ENCODE measurements at regions not wholly inside any gene's neighbourhood (a gene's known extent, or its start where the extent isn't known, plus 50 kb on each side); places are given as distances from the start of the nearest gene placed in this dataset.
"Not testable (repeated sequence)": the region's sequence is repeated elsewhere in the genome, so short reads cannot be mapped to it uniquely, and the experiment has no call there.

GRCh38 chr6:78797270-78797669 is 70.1 kb upstream of the IRAK1BP1 start:
- Histone ChIP-seq H3K27ac (ENCODE audit: low read depth, low read length) (no peak overlapping the region), H2AFZ (ENCODE audit: low read depth, low read length, poor library complexity, severe bottlenecking) (no peak overlapping the region), H3K36me3 (ENCODE audit: control insufficient read depth in 1 of 2, insufficient read depth in 2 of 2, low read length in 2 of 2) (no peaks in the 10 kb centered on the region), H3K9me3 (ENCODE audit: control insufficient read depth in 1 of 2, insufficient read depth in 1 of 2, low read depth in 1 of 2, low read length in 2 of 2) (no peaks in the 10 kb centered on the region), H3K4me2 (ENCODE audit: low read length) (no peak overlapping the region), H3K4me1 (ENCODE audit: control insufficient read depth in 1 of 2, insufficient read depth in 2 of 2, low read length in 2 of 2) (no peaks in the 10 kb centered on the region), H3K4me3 (replicated peaks in 1 of 2; ENCODE audit: low read depth in 1 of 2, low read length in 2 of 2) (no peak overlapping the region), H3K79me2 (ENCODE audit: insufficient read depth, low read length) (no peaks in the 10 kb centered on the region), H3K27me3 (ENCODE audit: insufficient read depth, low read length) (no peaks in the 10 kb centered on the region), H3K9me2 (ENCODE audit: insufficient read depth) (no peaks in the 10 kb centered on the region), H3K9ac (ENCODE audit: low read length) (no peak overlapping the region), H4K20me1 (ENCODE audit: insufficient read depth) (no peaks in the 10 kb centered on the region)
- RAD21 ChIA-PET (ENCODE audit: low non-redundant PET in 1 of 2, low total read pairs in 2 of 2, uncharacterized antibody in 2 of 2, unreplicated experiment in 2 of 2): no interaction called here
- no peak for ATAC-seq
- TF ChIP-seq CBX3 (IDR thresholded peaks at IDR 0.05; ENCODE audit: low read depth) (no peak), RAD21 (IDR thresholded peaks at IDR 0.05; ENCODE audit: low read depth) (no peak), REST (IDR thresholded peaks at IDR 0.05; ENCODE audit: low read depth) (no peak), TCF7L2 (IDR thresholded peaks at IDR 0.05; ENCODE audit: borderline replicate concordance, extremely low read depth, insufficient read depth, insufficient read length) (no peak)
- POLR2A ChIA-PET: no interaction called here
- intact Hi-C loops (cut with micrococcal nuclease): no loop called here
- no TSS peak for BruUV-seq (replicated peaks)
- CTCF ChIA-PET: no interaction called here
- DNase-seq (ENCODE audit: low read depth, low spot score): no peak

GRCh38 chr6:78799682-78800081 is 67.7 kb upstream of the IRAK1BP1 start:
- ChIA-PET POLR2A (no interaction called here), RAD21 (ENCODE audit: low non-redundant PET in 1 of 2, low total read pairs in 2 of 2, uncharacterized antibody in 2 of 2, unreplicated experiment in 2 of 2) (no interaction called here), CTCF (no interaction called here)
- H3K27ac ChIP-seq (ENCODE audit: low read depth, low read length): no peak overlapping the region
- DNase-seq (ENCODE audit: low read depth, low spot score) (no peak), ATAC-seq (no peak)
- no peak overlapping the region for H3K4me3 ChIP-seq (replicated peaks in 1 of 2; ENCODE audit: low read depth in 1 of 2, low read length in 2 of 2)
- H3K79me2 ChIP-seq (ENCODE audit: insufficient read depth, low read length): no peaks in the 10 kb centered on the region
- H3K36me3 ChIP-seq (ENCODE audit: control insufficient read depth in 1 of 2, insufficient read depth in 2 of 2, low read length in 2 of 2): no peaks in the 10 kb centered on the region
- H2AFZ ChIP-seq (ENCODE audit: low read depth, low read length, poor library complexity, severe bottlenecking): no peak overlapping the region
- H3K4me2 ChIP-seq (ENCODE audit: low read length): no peak overlapping the region
- BruUV-seq (replicated peaks): no TSS peak
- H3K27me3 ChIP-seq (ENCODE audit: insufficient read depth, low read length): no peaks in the 10 kb centered on the region
- no peaks in the 10 kb centered on the region for H3K4me1 ChIP-seq (ENCODE audit: control insufficient read depth in 1 of 2, insufficient read depth in 2 of 2, low read length in 2 of 2)
- no peaks in the 10 kb centered on the region for H4K20me1 ChIP-seq (ENCODE audit: insufficient read depth)
- no peak overlapping the region for H3K9ac ChIP-seq (ENCODE audit: low read length)
- TF ChIP-seq SIN3A (IDR thresholded peaks at IDR 0.05; ENCODE audit: low read depth) (no peak), SP1 (IDR thresholded peaks at IDR 0.05; ENCODE audit: low read depth) (no peak)
- intact Hi-C loops (cut with micrococcal nuclease): no loop called here
- no peaks in the 10 kb centered on the region for H3K9me2 ChIP-seq (ENCODE audit: insufficient read depth)
- no peaks in the 10 kb centered on the region for H3K9me3 ChIP-seq (ENCODE audit: control insufficient read depth in 1 of 2, insufficient read depth in 1 of 2, low read depth in 1 of 2, low read length in 2 of 2)

- intact Hi-C loops (cut with micrococcal nuclease); H3K4me2 ChIP-seq (ENCODE audit: low read length); H3K9me2 ChIP-seq (ENCODE audit: insufficient read depth); H3K27me3 ChIP-seq (ENCODE audit: insufficient read depth, low read length); H2AFZ ChIP-seq (ENCODE audit: low read depth, low read length, poor library complexity, severe bottlenecking); H3K9me3 ChIP-seq (ENCODE audit: control insufficient read depth in 1 of 2, insufficient read depth in 1 of 2, low read depth in 1 of 2, low read length in 2 of 2); H3K27ac ChIP-seq (ENCODE audit: low read depth, low read length); H3K9ac ChIP-seq (ENCODE audit: low read length); H3K36me3 ChIP-seq (ENCODE audit: control insufficient read depth in 1 of 2, insufficient read depth in 2 of 2, low read length in 2 of 2); H3K4me3 ChIP-seq (replicated peaks in 1 of 2; ENCODE audit: low read depth in 1 of 2, low read length in 2 of 2); POLR2A ChIA-PET; BruUV-seq (replicated peaks); DNase-seq (ENCODE audit: low read depth, low spot score); CTCF ChIA-PET; H4K20me1 ChIP-seq (ENCODE audit: insufficient read depth); H3K79me2 ChIP-seq (ENCODE audit: insufficient read depth, low read length); RAD21 ChIA-PET (ENCODE audit: low non-redundant PET in 1 of 2, low total read pairs in 2 of 2, uncharacterized antibody in 2 of 2, unreplicated experiment in 2 of 2); ATAC-seq; H3K4me1 ChIP-seq (ENCODE audit: control insufficient read depth in 1 of 2, insufficient read depth in 2 of 2, low read length in 2 of 2): not testable (repeated sequence)
Measured at GRCh38 chr6:78806792-78807191, 60.6 kb upstream of the IRAK1BP1 start.
